ENCODE measurements at regions not wholly inside any gene's neighbourhood (a gene's known extent, or its start where the extent isn't known, plus 50 kb on each side); places are given as distances from the start of the nearest gene placed in this dataset.
"Not testable (repeated sequence)": the region's sequence is repeated elsewhere in the genome, so short reads cannot be mapped to it uniquely, and the experiment has no call there.

DNA sequence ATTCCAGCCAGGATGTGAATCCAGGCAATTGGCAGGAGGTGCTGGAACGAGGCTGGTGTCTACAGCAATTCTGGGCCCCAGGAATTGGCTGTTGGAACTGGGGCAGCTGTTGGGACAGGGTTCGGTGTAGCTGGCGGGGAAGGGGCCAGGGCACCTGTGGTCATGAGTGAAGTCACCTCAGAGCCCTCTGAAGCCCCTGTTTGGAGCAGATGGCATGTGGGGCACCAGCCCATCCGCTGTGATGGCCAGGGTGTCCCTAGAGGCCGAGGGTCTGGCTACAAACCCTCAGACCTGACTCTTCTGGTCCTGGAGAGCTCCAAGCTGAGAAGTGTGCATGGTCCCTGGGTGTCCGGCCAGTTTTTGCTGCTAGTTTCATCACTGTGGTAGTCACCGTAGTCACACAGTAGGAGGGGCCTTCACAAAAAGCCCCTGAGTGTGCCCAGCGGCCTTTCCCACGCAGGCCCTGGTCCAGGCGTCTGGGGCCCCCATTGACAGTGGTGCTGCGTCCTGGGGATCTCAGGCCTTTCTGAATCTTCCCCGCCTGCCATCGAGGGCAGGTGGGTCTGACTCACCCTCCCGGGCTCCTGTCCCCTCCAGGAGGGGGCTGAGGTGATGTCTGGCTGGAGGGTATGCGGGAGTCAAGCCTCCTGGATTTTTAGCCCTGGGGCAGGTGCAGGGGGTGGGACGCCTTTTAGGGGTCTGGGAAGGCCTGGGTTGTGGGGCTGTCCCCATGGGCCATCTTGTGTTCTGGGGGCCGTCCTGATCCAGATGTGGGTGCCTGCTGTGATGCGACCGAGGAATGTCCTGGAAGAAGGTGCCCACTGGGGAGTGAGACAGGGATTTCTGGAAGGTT lies 368.0 kb downstream of the TMEM121 start:
- no peak for DNase-seq (ENCODE audit: low read depth)
- H3K4me3 ChIP-seq (ENCODE audit: low read depth, low read length), result no peak overlapping the region
- TF ChIP-seq, protein P1, sequence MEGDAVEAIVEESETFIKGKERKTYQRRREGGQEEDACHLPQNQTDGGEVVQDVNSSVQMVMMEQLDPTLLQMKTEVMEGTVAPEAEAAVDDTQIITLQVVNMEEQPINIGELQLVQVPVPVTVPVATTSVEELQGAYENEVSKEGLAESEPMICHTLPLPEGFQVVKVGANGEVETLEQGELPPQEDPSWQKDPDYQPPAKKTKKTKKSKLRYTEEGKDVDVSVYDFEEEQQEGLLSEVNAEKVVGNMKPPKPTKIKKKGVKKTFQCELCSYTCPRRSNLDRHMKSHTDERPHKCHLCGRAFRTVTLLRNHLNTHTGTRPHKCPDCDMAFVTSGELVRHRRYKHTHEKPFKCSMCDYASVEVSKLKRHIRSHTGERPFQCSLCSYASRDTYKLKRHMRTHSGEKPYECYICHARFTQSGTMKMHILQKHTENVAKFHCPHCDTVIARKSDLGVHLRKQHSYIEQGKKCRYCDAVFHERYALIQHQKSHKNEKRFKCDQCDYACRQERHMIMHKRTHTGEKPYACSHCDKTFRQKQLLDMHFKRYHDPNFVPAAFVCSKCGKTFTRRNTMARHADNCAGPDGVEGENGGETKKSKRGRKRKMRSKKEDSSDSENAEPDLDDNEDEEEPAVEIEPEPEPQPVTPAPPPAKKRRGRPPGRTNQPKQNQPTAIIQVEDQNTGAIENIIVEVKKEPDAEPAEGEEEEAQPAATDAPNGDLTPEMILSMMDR (IDR thresholded peaks at IDR 0.05; ENCODE audit: insufficient read depth, low read length), result no peak

DNA sequence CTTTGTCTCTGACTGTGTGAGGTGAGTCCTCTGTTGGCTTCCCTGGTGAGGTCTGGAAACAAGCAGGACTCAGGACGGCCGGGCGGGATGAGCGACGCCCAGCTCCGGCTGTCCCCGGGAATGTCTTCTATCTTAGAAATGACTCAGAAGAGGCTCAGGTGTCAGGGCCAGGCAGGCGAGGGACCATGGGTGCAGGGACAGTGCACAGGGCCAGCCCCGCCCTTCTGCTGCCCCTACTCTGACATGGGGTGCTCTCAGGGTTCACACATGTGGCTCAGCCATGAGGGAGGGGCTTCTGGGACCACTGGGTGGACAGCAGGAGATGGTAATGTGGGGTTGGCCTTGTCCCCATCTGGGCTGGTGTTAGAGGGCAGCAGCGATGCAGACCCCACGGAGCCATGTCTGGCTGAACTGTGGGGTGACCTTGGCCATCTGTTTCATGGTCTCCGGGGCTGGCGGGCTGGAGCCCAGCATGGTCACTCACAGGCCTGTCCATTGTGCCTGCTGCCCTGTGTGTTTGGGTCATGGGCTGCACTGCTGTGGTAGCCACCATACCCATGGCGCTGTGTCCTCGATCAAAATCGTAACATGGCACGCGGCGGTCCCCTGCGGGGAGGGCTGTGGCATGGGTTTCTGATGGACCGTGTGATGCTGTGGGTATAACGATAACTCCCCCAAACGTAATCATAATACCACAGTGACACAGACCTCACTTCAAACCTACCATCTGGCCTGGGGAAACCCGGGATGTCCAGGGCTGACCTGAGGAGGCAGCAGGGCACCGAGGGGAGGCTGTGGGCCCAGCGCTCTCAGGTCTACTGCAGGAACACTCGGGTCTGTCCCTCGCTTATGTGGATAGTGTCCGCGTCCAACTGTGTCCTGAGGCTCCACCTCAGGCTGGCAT lies 368.8 kb downstream of the TMEM121 start:
- DNase-seq (ENCODE audit: low read depth), result no peak
- TF ChIP-seq, protein P1 (IDR thresholded peaks at IDR 0.05; ENCODE audit: insufficient read depth, low read length), result no peak
- H3K4me3 ChIP-seq (ENCODE audit: low read depth, low read length), result no peak overlapping the region

DNA sequence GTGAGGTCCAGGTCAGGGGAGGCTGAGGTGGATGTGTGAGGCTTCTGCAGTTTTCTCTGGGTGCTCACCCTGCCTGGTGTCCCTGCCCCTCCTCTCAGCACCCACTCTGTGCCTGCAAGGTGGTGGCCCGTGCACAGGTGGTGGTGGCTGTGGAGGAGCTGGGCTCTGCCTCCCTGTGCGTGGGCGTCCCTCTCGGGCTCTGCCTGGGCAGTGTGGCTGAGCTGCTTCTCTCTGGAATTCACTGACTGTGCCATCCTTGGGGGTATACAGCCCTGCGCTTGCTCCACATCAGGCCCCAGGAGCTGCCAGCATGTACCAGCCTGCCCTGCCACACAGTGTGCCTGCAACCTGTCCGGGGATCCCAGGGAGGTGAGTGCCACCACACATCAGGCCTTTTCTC lies 369.8 kb downstream of the TMEM121 start:
- H3K4me3 ChIP-seq (ENCODE audit: low read depth, low read length); DNase-seq (ENCODE audit: low read depth): not testable (repeated sequence)

DNA sequence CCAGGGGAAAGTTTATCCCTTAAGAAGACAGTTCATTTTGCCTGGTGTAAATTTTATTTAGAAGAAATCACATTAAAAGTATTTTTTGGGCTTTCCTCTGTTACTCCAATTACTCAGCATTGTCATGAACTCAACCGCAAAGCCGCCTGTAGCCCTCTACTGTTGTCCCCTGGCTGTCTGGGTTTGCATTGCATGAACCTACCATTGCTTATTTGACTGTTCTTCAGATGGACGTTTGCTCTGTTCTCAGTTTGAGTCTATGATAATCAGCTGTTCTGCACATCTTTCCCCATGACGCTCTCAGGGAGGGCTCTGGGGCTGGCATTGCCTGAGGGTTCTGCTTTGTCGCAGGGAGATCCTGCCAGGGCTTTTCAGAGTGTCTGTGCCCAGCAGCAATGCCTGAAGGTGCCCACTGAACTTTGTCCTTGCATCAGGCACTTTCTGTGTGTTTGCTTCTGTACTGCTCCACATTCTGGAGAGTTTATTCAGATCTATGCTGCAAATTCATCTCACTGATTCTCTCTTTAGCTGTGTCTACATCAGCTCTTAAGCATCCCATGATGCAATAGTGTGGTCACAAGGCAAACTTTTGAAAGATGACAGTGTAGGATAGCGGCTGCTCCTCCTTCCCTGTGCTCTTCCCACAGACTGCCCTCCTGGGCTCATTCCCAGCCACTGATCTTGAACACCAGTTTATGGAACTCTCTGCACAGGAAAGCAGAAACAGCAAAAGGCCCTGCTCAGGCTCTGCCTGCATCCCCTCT lies 370.8 kb downstream of the TMEM121 start:
- not testable (repeated sequence) for DNase-seq (ENCODE audit: low read depth); H3K4me3 ChIP-seq (ENCODE audit: low read depth, low read length)

DNA sequence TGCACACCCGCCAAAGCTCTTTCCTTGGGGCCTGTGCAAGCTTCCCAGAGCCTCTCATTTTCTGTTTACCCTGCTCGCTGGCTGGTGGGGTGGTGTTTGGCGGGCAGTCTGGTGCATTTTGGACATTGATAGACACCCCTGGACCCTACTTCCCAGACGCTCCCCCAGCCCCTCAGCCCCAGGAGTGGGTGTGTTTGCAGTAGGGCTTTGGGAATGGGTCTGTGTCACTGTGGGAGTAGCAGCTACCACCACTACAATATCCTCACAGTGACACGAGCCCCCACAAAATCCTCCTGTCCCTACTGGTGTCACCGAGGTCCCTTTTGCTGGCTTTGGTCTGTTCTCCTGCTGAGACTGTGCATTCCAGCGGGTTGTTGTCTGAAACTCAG lies 371.3 kb downstream of the TMEM121 start:
- H3K4me3 ChIP-seq (ENCODE audit: low read depth, low read length), result no peak overlapping the region
- TF ChIP-seq, protein P1 (IDR thresholded peaks at IDR 0.05; ENCODE audit: insufficient read depth, low read length), result no peak
- no peak for DNase-seq (ENCODE audit: low read depth)

DNA sequence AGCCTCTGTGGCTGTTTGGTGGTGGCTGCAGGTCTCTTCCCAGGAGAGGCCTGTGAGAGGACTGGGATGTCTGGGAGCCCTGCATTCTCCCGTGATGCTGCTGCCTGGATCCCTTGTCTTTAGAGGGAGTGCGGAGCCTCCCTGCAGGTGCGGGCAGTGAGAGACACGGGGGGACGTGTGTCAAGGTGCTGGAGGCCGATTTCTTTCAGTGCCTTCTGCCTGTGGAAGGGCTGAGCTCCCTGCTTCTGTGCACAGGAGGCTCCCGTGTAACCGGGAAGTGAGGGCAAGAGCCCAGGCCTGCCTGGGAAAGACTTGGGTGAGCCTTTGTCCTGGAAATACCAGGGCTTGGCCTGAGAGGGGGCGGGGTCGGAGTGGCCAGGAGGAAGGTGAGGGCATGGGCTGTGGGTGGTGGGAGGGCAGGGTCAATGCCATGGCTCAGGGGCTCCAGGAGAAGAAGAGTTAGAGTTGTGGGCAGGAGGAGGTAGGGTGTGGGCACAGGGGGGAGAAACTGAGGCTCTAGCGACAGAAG lies 372.2 kb downstream of the TMEM121 start:
- DNase-seq (ENCODE audit: low read depth), result no peak
- H3K4me3 ChIP-seq (ENCODE audit: low read depth, low read length), result no peak overlapping the region
- TF ChIP-seq, protein P1 (IDR thresholded peaks at IDR 0.05; ENCODE audit: insufficient read depth, low read length), result no peak

DNA sequence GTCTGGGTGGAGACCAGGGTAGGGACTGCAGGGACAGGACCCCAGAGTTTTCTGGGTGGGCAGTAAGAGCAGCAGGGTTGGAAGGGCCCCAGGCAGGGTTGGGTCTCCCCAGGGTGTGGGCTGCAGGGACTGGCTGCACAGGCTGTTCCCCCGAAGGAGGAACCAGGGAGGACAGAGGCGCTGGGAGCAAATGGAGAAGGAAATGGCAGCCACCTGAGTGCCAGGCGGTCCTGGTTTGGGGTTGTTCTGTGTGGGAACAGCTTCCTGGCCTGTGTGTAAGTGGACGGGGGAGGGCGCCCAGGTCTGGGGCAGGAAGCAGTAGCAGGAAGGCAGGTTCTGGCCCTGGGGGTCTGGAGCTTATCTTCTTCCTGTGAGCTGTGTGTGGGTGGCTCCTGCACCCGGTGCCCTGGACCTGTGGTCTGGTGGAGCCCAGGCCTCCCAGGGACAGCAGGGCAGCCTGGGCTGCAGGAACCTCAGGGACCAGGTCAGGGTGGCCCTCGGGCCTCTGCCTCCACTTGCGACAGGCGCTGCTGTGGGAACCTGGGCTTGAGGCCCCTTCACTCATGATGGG lies 372.8 kb downstream of the TMEM121 start:
- TF ChIP-seq, protein P1 (IDR thresholded peaks at IDR 0.05; ENCODE audit: insufficient read depth, low read length), result no peak
- no peak overlapping the region for H3K4me3 ChIP-seq (ENCODE audit: low read depth, low read length)
- no peak for DNase-seq (ENCODE audit: low read depth)
